Fibroblast of lung (primary cell): ENCODE measurements at regions not wholly inside any gene's neighbourhood (a gene's known extent, or its start where the extent isn't known, plus 50 kb on each side); places are given as distances from the start of the nearest gene placed in this dataset.

Experiments
- CTCF ChIP-seq, 2 donors: IDR thresholded peaks in 1 of 2; conservative IDR thresholded peaks in 1 of 2; 1 replicate in 1 of 2; 2 replicates in 1 of 2; pipeline ENCODE4 v1.5.1; 2011 to 2012; ENCODE audit warnings: low read length in 2 of 2, control low read depth in 1 of 2, inconsistent platforms in 1 of 2, low read depth in 1 of 2, mild to moderate bottlenecking in 1 of 2
- EZH2 ChIP-seq: IDR thresholded peaks from 2 replicates; pipeline ENCODE4 v1.5.1; 2012; ENCODE audit warnings: low read length, control low read depth, mild to moderate bottlenecking; ENCODE audit errors: missing control alignments

- no peak for TF ChIP-seq CTCF (conservative IDR thresholded peaks at IDR 0.05 in 1 of 2, IDR thresholded peaks at IDR 0.05 in 1 of 2; ENCODE audit: low read depth in 1 of 2, low read length in 2 of 2)
- no peak for TF ChIP-seq EZH2
Observed at GRCh38 chr10:130377986-130378540, 241.9 kb downstream of the GLRX3 start.
